NCI-H146 (cell line): ENCODE measurements at regions not wholly inside any gene's neighbourhood (a gene's known extent, or its start where the extent isn't known, plus 50 kb on each side); places are given as distances from the start of the nearest gene placed in this dataset.

ENCODE experiments used
- DNase-seq: peaks from one replicate; lab custom pipeline; 2025; lab: John Stamatoyannopoulos, UW

GRCh38 chr21:27817902-27818623 lies 851.2 kb upstream of the ADAMTS5 start:
- DNase-seq, result no peak

GRCh38 chr21:27817074-27817473 lies 850.2 kb upstream of the ADAMTS5 start:
- no peak for DNase-seq

GRCh38 chr21:27816301-27816700 lies 849.4 kb upstream of the ADAMTS5 start:
- DNase-seq, result no peak

- no peak for DNase-seq
These were observed 847.3 kb upstream of the ADAMTS5 start for GRCh38 chr21:27814226-27814625.

GRCh38 chr21:27813750-27814149 lies 846.9 kb upstream of the ADAMTS5 start:
- no peak for DNase-seq

GRCh38 chr21:27813344-27813743 lies 846.5 kb upstream of the ADAMTS5 start:
- DNase-seq, result no peak

- DNase-seq, result no peak
These were observed 845.4 kb upstream of the ADAMTS5 start for GRCh38 chr21:27812279-27812678.

GRCh38 chr21:27808923-27809322 lies 842.0 kb upstream of the ADAMTS5 start:
- DNase-seq, result no peak

GRCh38 chr21:27807596-27807995 lies 840.7 kb upstream of the ADAMTS5 start:
- no peak for DNase-seq

- no peak for DNase-seq
These were observed 839.4 kb upstream of the ADAMTS5 start for GRCh38 chr21:27806281-27806680.

GRCh38 chr21:27805696-27806095 lies 838.8 kb upstream of the ADAMTS5 start:
- no peak for DNase-seq

- no peak for DNase-seq
These were observed 837.6 kb upstream of the ADAMTS5 start for GRCh38 chr21:27804515-27804914.

GRCh38 chr21:27803571-27803970 lies 836.7 kb upstream of the ADAMTS5 start:
- DNase-seq, result no peak

GRCh38 chr21:27802816-27803475 lies 836.1 kb upstream of the ADAMTS5 start:
- no peak for DNase-seq

GRCh38 chr21:27799861-27800260 lies 833.0 kb upstream of the ADAMTS5 start:
- no peak for DNase-seq

GRCh38 chr21:27796106-27796505 lies 829.2 kb upstream of the ADAMTS5 start:
- DNase-seq, result no peak

- no peak for DNase-seq
These were observed 828.5 kb upstream of the ADAMTS5 start for GRCh38 chr21:27795418-27795817.

GRCh38 chr21:27793901-27794300 lies 827.0 kb upstream of the ADAMTS5 start:
- DNase-seq, result no peak

- DNase-seq, result no peak
These were observed 820.2 kb upstream of the ADAMTS5 start for GRCh38 chr21:27787046-27787445.

- DNase-seq, result no peak
These were observed 812.7 kb upstream of the ADAMTS5 start for GRCh38 chr21:27779606-27780005.

- no peak for DNase-seq
These were observed 810.2 kb upstream of the ADAMTS5 start for GRCh38 chr21:27776925-27777553.

GRCh38 chr21:27772816-27773215 lies 805.9 kb upstream of the ADAMTS5 start:
- DNase-seq, result no peak

- DNase-seq, result no peak
These were observed 805.1 kb upstream of the ADAMTS5 start for GRCh38 chr21:27771938-27772483.
